ENCODE measurements at regions not wholly inside any gene's neighbourhood (a gene's known extent, or its start where the extent isn't known, plus 50 kb on each side); places are given as distances from the start of the nearest gene placed in this dataset.

GRCh38 chr10:43731486-43731885 lies 82.8 kb upstream of the ZNF32 start:
- Mint-ChIP-seq H3K27ac (no peak overlapping the region), H3K4me3 (ENCODE audit: low read depth) (no peak overlapping the region), H3K27me3 (peaks cover 5% of the 10 kb centered on the region), H3K9me3 (ENCODE audit: low read depth) (peaks cover 11% of the 10 kb centered on the region), H3K36me3 (ENCODE audit: insufficient read depth) (no peaks in the 10 kb centered on the region), H3K4me1 (ENCODE audit: low read depth) (peaks cover 5% of the 10 kb centered on the region)
- no peak for TF ChIP-seq CTCF (IDR thresholded peaks at IDR 0.05; ENCODE audit: unreplicated experiment)
- DNase-seq (ENCODE audit: low spot score, unreplicated experiment) = no peak

GRCh38 chr10:43728425-43728824 lies 79.7 kb upstream of the ZNF32 start:
- Mint-ChIP-seq H3K36me3 (ENCODE audit: insufficient read depth) (no peaks in the 10 kb centered on the region), H3K9me3 (ENCODE audit: low read depth) (peaks cover 19% of the 10 kb centered on the region), H3K4me1 (ENCODE audit: low read depth) (no peaks in the 10 kb centered on the region), H3K4me3 (ENCODE audit: low read depth) (no peak overlapping the region), H3K27me3 (peaks cover 5% of the 10 kb centered on the region), H3K27ac (no peak overlapping the region)
- DNase-seq (ENCODE audit: low spot score, unreplicated experiment) = no peak
- TF ChIP-seq CTCF (IDR thresholded peaks at IDR 0.05; ENCODE audit: unreplicated experiment) = no peak

- H3K27me3 Mint-ChIP-seq = peaks cover 5% of the 10 kb centered on the region
- no peaks in the 10 kb centered on the region for H3K4me1 Mint-ChIP-seq (ENCODE audit: low read depth)
- no peaks in the 10 kb centered on the region for H3K36me3 Mint-ChIP-seq (ENCODE audit: insufficient read depth)
- no peak overlapping the region for H3K27ac Mint-ChIP-seq
- H3K9me3 Mint-ChIP-seq (ENCODE audit: low read depth) = peaks cover 19% of the 10 kb centered on the region
- H3K4me3 Mint-ChIP-seq (ENCODE audit: low read depth) = no peak overlapping the region
- DNase-seq (ENCODE audit: low spot score, unreplicated experiment) = no peak
- TF ChIP-seq CTCF (IDR thresholded peaks at IDR 0.05; ENCODE audit: unreplicated experiment) = no peak
Observed at GRCh38 chr10:43727935-43728334, 79.3 kb upstream of the ZNF32 start.

- no peaks in the 10 kb centered on the region for H3K4me1 Mint-ChIP-seq (ENCODE audit: low read depth)
- no peaks in the 10 kb centered on the region for H3K36me3 Mint-ChIP-seq (ENCODE audit: insufficient read depth)
- TF ChIP-seq CTCF (IDR thresholded peaks at IDR 0.05; ENCODE audit: unreplicated experiment) = no peak
- no peak overlapping the region for H3K4me3 Mint-ChIP-seq (ENCODE audit: low read depth)
- no peak overlapping the region for H3K27ac Mint-ChIP-seq
- no peak for DNase-seq (ENCODE audit: low spot score, unreplicated experiment)
- peaks cover 13% of the 10 kb centered on the region for H3K9me3 Mint-ChIP-seq (ENCODE audit: low read depth)
- H3K27me3 Mint-ChIP-seq = peaks cover 19% of the 10 kb centered on the region
Observed at GRCh38 chr10:43715334-43715733, 66.7 kb upstream of the ZNF32 start.

GRCh38 chr10:43712821-43713584 lies 64.3 kb upstream of the ZNF32 start:
- H3K27ac Mint-ChIP-seq = no peak overlapping the region
- H3K4me1 Mint-ChIP-seq (ENCODE audit: low read depth) = peaks cover 6% of the 10 kb centered on the region
- TF ChIP-seq CTCF (IDR thresholded peaks at IDR 0.05; ENCODE audit: unreplicated experiment) = no peak
- H3K36me3 Mint-ChIP-seq (ENCODE audit: insufficient read depth) = no peaks in the 10 kb centered on the region
- no peak overlapping the region for H3K4me3 Mint-ChIP-seq (ENCODE audit: low read depth)
- DNase-seq (ENCODE audit: low spot score, unreplicated experiment) = no peak
- H3K27me3 Mint-ChIP-seq = peaks cover 14% of the 10 kb centered on the region
- peaks cover 7% of the 10 kb centered on the region for H3K9me3 Mint-ChIP-seq (ENCODE audit: low read depth)
